GM10266 (cell line): ENCODE measurements at regions not wholly inside any gene's neighbourhood (a gene's known extent, or its start where the extent isn't known, plus 50 kb on each side); places are given as distances from the start of the nearest gene placed in this dataset.

Source experiments
- DNase-seq: peaks from one replicate; pipeline ENCODE4 v3.0.0; 2012; ENCODE audit errors: extremely low spot score
- CTCF ChIP-seq: IDR thresholded peaks from 2 replicates; pipeline ENCODE4 v1.5.1; 2012; ENCODE audit warnings: mild to moderate bottlenecking, low read depth; ENCODE audit not compliant: control insufficient read depth, insufficient read depth; ENCODE audit errors: missing control alignments

- no peak for TF ChIP-seq CTCF
- no peak for DNase-seq
These were observed 201.6 kb upstream of the KIAA1217 start for GRCh38 chr10:24007359-24007758.

DNA sequence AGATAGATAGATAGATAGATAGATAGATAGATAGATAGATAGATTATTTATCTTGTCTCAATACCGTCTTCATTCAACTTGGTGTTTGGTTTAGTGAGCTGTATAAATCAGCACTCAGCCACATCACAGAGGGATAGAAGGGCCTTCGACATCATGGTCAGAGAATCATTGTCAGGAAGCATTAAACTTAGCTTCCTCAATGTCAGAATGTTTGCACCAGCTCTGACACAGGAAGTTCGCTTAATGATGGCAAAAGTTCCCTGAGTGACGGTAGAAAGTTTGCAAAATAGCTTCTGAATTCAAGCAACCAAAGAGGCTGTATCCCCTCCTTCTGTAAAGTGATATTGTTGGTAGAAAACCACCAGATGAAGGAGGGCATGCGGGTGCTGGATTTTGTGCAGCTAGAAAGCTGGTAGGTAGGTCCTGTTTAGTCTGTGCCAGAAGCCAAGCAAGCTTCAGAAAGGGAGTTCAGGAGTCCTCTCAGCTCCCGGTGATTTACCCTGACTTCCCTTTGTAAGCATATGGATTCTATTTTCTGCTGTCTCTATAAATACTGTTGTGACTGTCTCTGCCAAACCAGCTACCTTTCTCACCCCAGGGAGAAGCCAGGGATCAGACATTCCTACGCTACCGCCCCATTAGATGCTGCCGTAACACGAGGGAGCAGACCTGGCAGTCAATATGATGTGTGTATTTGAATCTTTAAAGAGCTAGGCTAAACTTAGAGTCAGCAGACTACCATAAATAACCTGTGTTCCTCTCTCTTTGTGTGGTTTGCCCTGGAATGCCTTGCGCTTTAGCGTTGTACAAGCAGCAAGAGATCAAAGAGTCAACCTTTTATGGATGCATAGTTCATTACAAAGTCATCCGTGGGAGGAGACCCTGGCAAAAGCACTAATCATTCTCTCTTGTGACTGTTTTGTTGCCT, 200.5 kb upstream of the KIAA1217 start:
- DNase-seq = no peak
- TF ChIP-seq CTCF = no peak

DNA sequence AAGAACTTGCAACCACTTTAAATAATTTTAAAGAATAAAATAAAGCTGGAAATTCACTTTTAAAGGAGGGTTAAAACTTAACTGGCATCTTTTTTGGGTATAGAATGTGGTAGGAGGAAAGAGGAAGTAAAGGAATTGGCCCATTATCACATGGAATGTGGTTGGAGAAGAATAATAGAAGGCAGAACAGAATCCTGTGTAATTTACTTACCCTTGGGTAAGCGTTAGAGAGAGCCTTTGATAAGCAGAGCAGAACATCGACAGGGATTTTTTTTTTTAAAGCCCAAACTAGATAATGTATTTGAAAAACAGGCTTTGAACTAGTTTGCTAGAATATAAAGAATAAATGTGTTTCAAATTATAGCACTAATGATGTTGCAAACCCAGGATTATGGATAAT, 199.8 kb upstream of the KIAA1217 start:
- TF ChIP-seq CTCF = no peak

GRCh38 chr10:24009736-24010135, 199.2 kb upstream of the KIAA1217 start:
- DNase-seq = no peak
- TF ChIP-seq CTCF = no peak

More for the DNA sequence above, 199.8 kb upstream of the KIAA1217 start:
- no peak for DNase-seq

DNA sequence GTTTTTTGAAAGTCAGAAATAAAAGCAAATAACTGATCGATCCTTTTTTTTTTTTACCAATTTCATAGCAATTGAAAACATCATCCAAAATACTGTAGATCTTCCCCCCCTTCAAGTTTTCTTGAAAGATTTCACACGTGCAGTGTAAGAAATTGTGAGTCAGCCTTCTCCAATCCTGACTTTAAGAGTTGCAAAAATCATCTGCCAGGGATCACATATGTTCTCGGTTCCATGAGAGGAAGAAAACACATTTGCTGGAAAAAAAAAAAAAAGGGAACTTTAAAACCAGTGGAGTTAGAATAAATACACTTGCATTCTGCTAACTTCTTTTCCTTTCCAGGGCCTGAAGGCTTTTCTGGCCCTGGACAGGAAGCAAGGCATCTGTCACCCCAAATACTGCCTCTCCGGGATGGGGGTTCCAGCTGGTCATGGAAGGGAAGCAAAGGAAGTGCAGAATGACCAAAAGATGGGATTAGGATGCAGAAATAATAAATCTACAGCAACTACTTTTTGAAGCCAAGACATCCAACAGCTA, 198.4 kb upstream of the KIAA1217 start:
- DNase-seq = no peak
- TF ChIP-seq CTCF = no peak

GRCh38 chr10:24012249-24012803, 196.6 kb upstream of the KIAA1217 start:
- TF ChIP-seq CTCF = no peak
- no peak for DNase-seq

DNA sequence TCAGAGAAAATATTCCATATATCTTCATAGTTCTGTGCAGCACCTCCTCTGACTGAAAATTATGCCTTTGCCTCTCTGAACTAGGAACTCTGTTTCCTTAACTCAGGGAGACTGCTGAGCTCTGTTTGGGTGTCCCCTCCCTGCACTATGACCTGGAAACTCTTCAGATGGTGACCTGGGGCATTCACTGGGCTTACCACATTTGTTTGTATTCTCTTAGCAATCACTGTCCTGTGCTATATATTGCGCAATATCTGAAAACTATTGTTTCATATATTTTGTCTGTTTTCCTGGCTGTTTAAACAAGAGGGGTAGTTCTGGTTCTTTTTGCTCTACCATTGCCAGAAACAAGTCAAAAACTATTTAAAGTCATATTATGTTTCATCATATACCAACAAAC, 181.8 kb upstream of the KIAA1217 start:
- DNase-seq = no peak
- TF ChIP-seq CTCF = no peak
